GM12873 (cell line): ENCODE measurements at regions not wholly inside any gene's neighbourhood (a gene's known extent, or its start where the extent isn't known, plus 50 kb on each side); places are given as distances from the start of the nearest gene placed in this dataset.

Experiments used
- CTCF ChIP-seq: IDR thresholded peaks from 2 replicates; pipeline ENCODE4 v1.5.1; 2012; ENCODE audit warnings: low read depth, mild to moderate bottlenecking, moderate library complexity, low read length, control low read depth; ENCODE audit not compliant: insufficient read depth; ENCODE audit errors: missing control alignments

GRCh38 chr1:172959571-172959970 lies 91.2 kb downstream of the TNFSF18 start:
- no peak for TF ChIP-seq CTCF

GRCh38 chr1:172960019-172960418 lies 90.7 kb downstream of the TNFSF18 start:
- TF ChIP-seq CTCF, result no peak

- no peak for TF ChIP-seq CTCF
Observed at GRCh38 chr1:172960454-172961208, 90.1 kb downstream of the TNFSF18 start.

GRCh38 chr1:172964864-172965263 lies 85.9 kb downstream of the TNFSF18 start:
- TF ChIP-seq CTCF, result no peak

- TF ChIP-seq CTCF, result no peak
Observed at GRCh38 chr1:172966844-172967540, 83.7 kb downstream of the TNFSF18 start.

GRCh38 chr1:172967936-172968335 lies 82.8 kb downstream of the TNFSF18 start:
- no peak for TF ChIP-seq CTCF

GRCh38 chr1:172969611-172970010 lies 81.1 kb downstream of the TNFSF18 start:
- no peak for TF ChIP-seq CTCF
